OCI-LY3 (cell line): ENCODE measurements at regions not wholly inside any gene's neighbourhood (a gene's known extent, or its start where the extent isn't known, plus 50 kb on each side); places are given as distances from the start of the nearest gene placed in this dataset.

Experiments used
- H2AFZ ChIP-seq: fragments of 200-600, 300-600 bp; shearing (Covaris generic); 2 replicates; pipeline ENCODE4 v1.6.0; 2014; ENCODE audit warnings: antibody characterized with exemption, low read depth, low read length
- H3K27ac ChIP-seq: fragments of 200-600, 300-600 bp; sonication (generic); 2 replicates; pipeline ENCODE4 v1.5.1; 2014; ENCODE audit warnings: mild to moderate bottlenecking, low read length, moderate library complexity, mixed read lengths
- H3K27me3 ChIP-seq: fragments of 200-600, 300-600 bp; sonication (generic); 2 replicates; pipeline ENCODE4 v1.6.1; 2014; ENCODE audit warnings: low read depth, low read length, mixed read lengths
- H3K36me3 ChIP-seq: fragments of 200-600, 300-600 bp; sonication (generic); replicated peaks from 2 replicates; pipeline ENCODE3; 2014; ENCODE audit warnings: low read depth, low read length, mixed read lengths
- H3K4me1 ChIP-seq: fragments of 300-600, 200-600 bp; sonication (generic); 2 replicates; pipeline ENCODE4 v1.6.1; 2014; ENCODE audit warnings: low read length, mixed read lengths
- H3K4me2 ChIP-seq: fragments of 200-600, 300-600 bp; sonication (generic); 2 replicates; pipeline ENCODE4 v1.6.1; 2014; ENCODE audit warnings: low read length, mixed read lengths
- H3K4me3 ChIP-seq: fragments of 300-600, 200-600 bp; sonication (generic); 2 replicates; pipeline ENCODE4 v1.5.1; 2014; ENCODE audit warnings: antibody characterized with exemption, mild to moderate bottlenecking, low read length, moderate library complexity
- H3K79me2 ChIP-seq: fragments of 300-600, 200-600 bp; shearing (Covaris generic); 2 replicates; pipeline ENCODE4 v1.6.1; 2014; ENCODE audit warnings: mild to moderate bottlenecking, low read length, mixed read lengths
- H3K9ac ChIP-seq: fragments of 300-600, 200-600 bp; shearing (Covaris generic); 2 replicates; pipeline ENCODE4 v1.6.0; 2014; ENCODE audit warnings: mild to moderate bottlenecking, low read length, moderate library complexity
- H3K9me3 ChIP-seq: fragments of 200-600, 300-600 bp; shearing (Covaris generic); 2 replicates; pipeline ENCODE4 v1.6.1; 2014; ENCODE audit warnings: low read length, mixed read lengths; ENCODE audit not compliant: insufficient read depth
- H4K20me1 ChIP-seq: fragments of 200-600, 300-600 bp; sonication (generic); 2 replicates; pipeline ENCODE4 v1.6.1; 2016; ENCODE audit warnings: low read length, mixed read lengths; ENCODE audit not compliant: insufficient read depth
- CTCF ChIP-seq: fragments of 200-600, 300-600 bp; sonication (generic); IDR thresholded peaks from 2 replicates; pipeline ENCODE4 v1.5.1; 2014; ENCODE audit warnings: antibody characterized with exemption, low read length, low read depth
- EZH2phosphoT487 ChIP-seq: fragments of 200-600 bp; shearing (Covaris generic); IDR thresholded peaks from 2 replicates; pipeline ENCODE4 v1.6.1; 2018; ENCODE audit warnings: antibody characterized with exemption, mixed run types, low read depth

GRCh38 chr14:94863366-94863765 is 93.5 kb upstream of the GSC start:
- H3K4me3 ChIP-seq = no peak overlapping the region
- H3K9ac ChIP-seq = no peak overlapping the region
- peaks cover 24% of the 10 kb centered on the region; the same call in 1 of the 2 replicates for H3K27me3 ChIP-seq
- no peak for TF ChIP-seq CTCF
- TF ChIP-seq EZH2phosphoT487 = no peak
- H3K9me3 ChIP-seq = no peaks in the 10 kb centered on the region
- no peak overlapping the region for H3K27ac ChIP-seq
- H4K20me1 ChIP-seq = no peaks in the 10 kb centered on the region
- no peak overlapping the region for H3K4me2 ChIP-seq
- no peaks in the 10 kb centered on the region for H3K36me3 ChIP-seq
- no peaks in the 10 kb centered on the region for H3K4me1 ChIP-seq
- no peak overlapping the region for H2AFZ ChIP-seq
- H3K79me2 ChIP-seq = no peaks in the 10 kb centered on the region

- Histone ChIP-seq H3K79me2 (no peaks in the 10 kb centered on the region), H3K4me3 (no peak overlapping the region), H3K9ac (no peak overlapping the region), H2AFZ (no peak overlapping the region), H3K4me2 (no peak overlapping the region), H3K4me1 (no peaks in the 10 kb centered on the region), H3K36me3 (no peaks in the 10 kb centered on the region), H3K9me3 (no peaks in the 10 kb centered on the region), H4K20me1 (no peaks in the 10 kb centered on the region), H3K27me3 (peaks cover 39% of the 10 kb centered on the region; the same call in 1 of the 2 replicates), H3K27ac (no peak overlapping the region)
- TF ChIP-seq EZH2phosphoT487 (no peak), CTCF (no peak)
Observed at GRCh38 chr14:94857950-94858349, 88.0 kb upstream of the GSC start.

GRCh38 chr14:94853920-94854319 is 84.0 kb upstream of the GSC start:
- Histone ChIP-seq H3K4me3 (no peak overlapping the region), H4K20me1 (no peaks in the 10 kb centered on the region), H3K27ac (no peak overlapping the region), H3K79me2 (no peaks in the 10 kb centered on the region), H3K36me3 (no peaks in the 10 kb centered on the region), H3K9me3 (no peaks in the 10 kb centered on the region), H2AFZ (no peak overlapping the region), H3K27me3 (peaks cover 17% of the 10 kb centered on the region; the same call in 1 of the 2 replicates), H3K4me1 (no peaks in the 10 kb centered on the region), H3K4me2 (no peak overlapping the region), H3K9ac (no peak overlapping the region)
- TF ChIP-seq CTCF (no peak), EZH2phosphoT487 (no peak)

GRCh38 chr14:94850309-94851211 is 80.6 kb upstream of the GSC start:
- Histone ChIP-seq H3K27ac (no peak overlapping the region), H3K36me3 (no peaks in the 10 kb centered on the region), H4K20me1 (no peaks in the 10 kb centered on the region), H3K4me2 (no peak overlapping the region), H2AFZ (no peak overlapping the region), H3K79me2 (no peaks in the 10 kb centered on the region), H3K27me3 (peaks cover 15% of the 10 kb centered on the region; the same call in 1 of the 2 replicates), H3K9ac (no peak overlapping the region), H3K9me3 (no peaks in the 10 kb centered on the region), H3K4me1 (no peaks in the 10 kb centered on the region), H3K4me3 (no peak overlapping the region)
- TF ChIP-seq CTCF (no peak), EZH2phosphoT487 (no peak)
